C1 segment of cervical spinal cord (tissue), 14 donors: ENCODE measurements at regions not wholly inside any gene's neighbourhood (a gene's known extent, or its start where the extent isn't known, plus 50 kb on each side); places are given as distances from the start of the nearest gene placed in this dataset.

Experiments used
- DNase-seq, 14 donors: peaks; one replicate each; lab custom pipeline; 2025; lab: John Stamatoyannopoulos, UW

- no peak for DNase-seq
Measured at GRCh38 chr18:39938676-39939608, 2016.1 kb upstream of the PIK3C3 start.

- no peak for DNase-seq
Measured at GRCh38 chr18:39935598-39935997, 2019.4 kb upstream of the PIK3C3 start.

- DNase-seq: no peak
Measured at GRCh38 chr18:39918847-39919246, 2036.2 kb upstream of the PIK3C3 start.

- DNase-seq: no peak
Measured at GRCh38 chr18:39913672-39914366, 2041.2 kb upstream of the PIK3C3 start.

GRCh38 chr18:39911716-39912115 is 2043.3 kb upstream of the PIK3C3 start:
- no peak for DNase-seq

- no peak for DNase-seq
Measured at GRCh38 chr18:39909706-39910105, 2045.3 kb upstream of the PIK3C3 start.

- DNase-seq: no peak
Measured at GRCh38 chr18:39886136-39886535, 2068.9 kb upstream of the PIK3C3 start.

- DNase-seq: no peak
Measured at GRCh38 chr18:39872651-39873050, 2082.4 kb upstream of the PIK3C3 start.

- no peak for DNase-seq
Measured at GRCh38 chr18:39871961-39872360, 2083.1 kb upstream of the PIK3C3 start.

- DNase-seq: no peak
Measured at GRCh38 chr18:39870591-39870990, 2084.4 kb upstream of the PIK3C3 start.

GRCh38 chr18:39863916-39864315 is 2091.1 kb upstream of the PIK3C3 start:
- peak in 3 of 14 donors; percentile 16 to 86 (median 40) for DNase-seq

GRCh38 chr18:39862341-39862740 is 2092.7 kb upstream of the PIK3C3 start:
- no peak for DNase-seq

- no peak for DNase-seq
Measured at GRCh38 chr18:39854291-39854690, 2100.7 kb upstream of the PIK3C3 start.

GRCh38 chr18:39846265-39846664 is 2108.8 kb upstream of the PIK3C3 start:
- DNase-seq: no peak

GRCh38 chr18:39845631-39846030 is 2109.4 kb upstream of the PIK3C3 start:
- DNase-seq: no peak

GRCh38 chr18:39845106-39845505 is 2109.9 kb upstream of the PIK3C3 start:
- DNase-seq: no peak

GRCh38 chr18:39843546-39843945 is 2111.5 kb upstream of the PIK3C3 start:
- DNase-seq: peak in 2 of 14 donors; percentile 3 to 38

GRCh38 chr18:39842366-39842914 is 2112.6 kb upstream of the PIK3C3 start:
- no peak for DNase-seq

- DNase-seq: peak in 13 of 14 donors; percentile 21 to 79 (median 55)
Measured at GRCh38 chr18:39841482-39842365, 2113.3 kb upstream of the PIK3C3 start.

GRCh38 chr18:39840856-39841481 is 2114.1 kb upstream of the PIK3C3 start:
- DNase-seq: no peak

- no peak for DNase-seq
Measured at GRCh38 chr18:39840406-39840805, 2114.6 kb upstream of the PIK3C3 start.
